ENCODE measurements at regions not wholly inside any gene's neighbourhood (a gene's known extent, or its start where the extent isn't known, plus 50 kb on each side); places are given as distances from the start of the nearest gene placed in this dataset.

GRCh38 chr4:108280072-108280471, 111.3 kb upstream of the LEF1 start:
- DNase-seq (ENCODE audit: low read depth) = no peak
- TF ChIP-seq, protein P1, sequence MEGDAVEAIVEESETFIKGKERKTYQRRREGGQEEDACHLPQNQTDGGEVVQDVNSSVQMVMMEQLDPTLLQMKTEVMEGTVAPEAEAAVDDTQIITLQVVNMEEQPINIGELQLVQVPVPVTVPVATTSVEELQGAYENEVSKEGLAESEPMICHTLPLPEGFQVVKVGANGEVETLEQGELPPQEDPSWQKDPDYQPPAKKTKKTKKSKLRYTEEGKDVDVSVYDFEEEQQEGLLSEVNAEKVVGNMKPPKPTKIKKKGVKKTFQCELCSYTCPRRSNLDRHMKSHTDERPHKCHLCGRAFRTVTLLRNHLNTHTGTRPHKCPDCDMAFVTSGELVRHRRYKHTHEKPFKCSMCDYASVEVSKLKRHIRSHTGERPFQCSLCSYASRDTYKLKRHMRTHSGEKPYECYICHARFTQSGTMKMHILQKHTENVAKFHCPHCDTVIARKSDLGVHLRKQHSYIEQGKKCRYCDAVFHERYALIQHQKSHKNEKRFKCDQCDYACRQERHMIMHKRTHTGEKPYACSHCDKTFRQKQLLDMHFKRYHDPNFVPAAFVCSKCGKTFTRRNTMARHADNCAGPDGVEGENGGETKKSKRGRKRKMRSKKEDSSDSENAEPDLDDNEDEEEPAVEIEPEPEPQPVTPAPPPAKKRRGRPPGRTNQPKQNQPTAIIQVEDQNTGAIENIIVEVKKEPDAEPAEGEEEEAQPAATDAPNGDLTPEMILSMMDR (IDR thresholded peaks at IDR 0.05; ENCODE audit: control insufficient read depth, insufficient read depth, low read depth, low read length, missing control alignments) = no peak
- H3K4me3 ChIP-seq (ENCODE audit: control insufficient read depth, low read depth, low read length) = no peak overlapping the region

DNA sequence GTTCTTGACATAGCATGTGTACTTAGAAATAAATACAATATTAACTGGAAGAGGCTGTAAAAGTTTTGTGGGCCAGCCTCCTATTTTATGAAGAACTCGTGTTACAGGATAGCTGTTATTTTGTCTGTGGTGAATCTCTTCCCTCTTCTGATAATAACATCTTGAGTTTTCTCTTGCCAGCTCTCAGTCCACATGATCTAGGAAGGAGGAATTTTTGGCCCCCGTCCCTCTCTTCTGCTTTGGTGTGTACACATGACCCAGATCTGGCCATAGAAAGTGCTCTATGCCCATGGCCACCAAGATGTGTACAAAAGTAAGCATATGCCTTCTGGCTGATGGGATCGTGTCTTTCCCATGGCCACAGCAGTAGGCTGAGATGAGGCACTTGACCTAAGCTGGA, 108.0 kb upstream of the LEF1 start:
- TF ChIP-seq, protein P1 (IDR thresholded peaks at IDR 0.05; ENCODE audit: control insufficient read depth, insufficient read depth, low read depth, low read length, missing control alignments) = no peak
- DNase-seq (ENCODE audit: low read depth) = no peak
- no peak overlapping the region for H3K4me3 ChIP-seq (ENCODE audit: control insufficient read depth, low read depth, low read length)

DNA sequence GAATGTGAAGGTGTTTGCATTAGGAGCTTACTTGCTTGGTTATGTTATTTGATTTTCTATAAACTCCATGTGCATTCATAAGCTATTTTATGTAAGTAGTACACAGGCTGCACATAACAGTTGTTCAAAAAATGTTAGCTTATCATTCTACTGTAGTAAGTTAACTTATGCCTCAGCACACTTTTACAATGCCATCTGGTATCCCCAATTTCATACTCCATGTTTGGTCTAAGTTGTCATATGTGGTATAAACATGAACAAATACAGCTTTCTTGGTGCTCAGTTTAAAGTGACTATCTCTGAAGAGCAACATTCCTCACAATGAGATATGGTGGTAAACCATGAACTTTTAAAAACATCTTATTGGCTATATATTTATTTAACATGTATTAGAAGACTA, 104.3 kb upstream of the LEF1 start:
- TF ChIP-seq, protein P1 (IDR thresholded peaks at IDR 0.05; ENCODE audit: control insufficient read depth, insufficient read depth, low read depth, low read length, missing control alignments) = no peak
- no peak for DNase-seq (ENCODE audit: low read depth)

GRCh38 chr4:108272561-108272960, 103.8 kb upstream of the LEF1 start:
- TF ChIP-seq, protein P1 (IDR thresholded peaks at IDR 0.05; ENCODE audit: control insufficient read depth, insufficient read depth, low read depth, low read length, missing control alignments) = no peak
- H3K4me3 ChIP-seq (ENCODE audit: control insufficient read depth, low read depth, low read length) = no peak overlapping the region
- DNase-seq (ENCODE audit: low read depth) = no peak

More for the DNA sequence above, 104.3 kb upstream of the LEF1 start:
- H3K4me3 ChIP-seq (ENCODE audit: control insufficient read depth, low read depth, low read length) = no peak overlapping the region

DNA sequence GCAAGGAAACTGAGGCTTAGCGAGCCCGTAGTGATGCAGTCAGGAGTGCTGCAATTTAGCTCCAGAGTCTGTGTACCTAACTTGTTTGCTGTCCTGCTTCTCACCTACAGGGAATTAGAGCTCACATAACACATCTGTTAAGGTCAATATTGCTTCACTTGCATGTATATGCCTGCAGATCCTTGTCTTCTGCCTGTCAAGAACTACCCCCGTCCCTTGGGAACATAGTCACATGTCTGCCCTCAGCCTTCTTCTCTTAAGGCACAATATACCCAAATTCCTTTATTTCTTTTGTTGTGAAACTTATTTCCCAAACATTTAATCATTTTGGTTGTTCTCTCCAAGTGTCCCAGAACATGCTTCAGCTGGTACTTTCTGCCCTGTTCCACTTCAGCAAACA, 103.3 kb upstream of the LEF1 start:
- H3K4me3 ChIP-seq (ENCODE audit: control insufficient read depth, low read depth, low read length) = no peak overlapping the region
- DNase-seq (ENCODE audit: low read depth) = no peak
- TF ChIP-seq, protein P1 (IDR thresholded peaks at IDR 0.05; ENCODE audit: control insufficient read depth, insufficient read depth, low read depth, low read length, missing control alignments) = no peak

DNA sequence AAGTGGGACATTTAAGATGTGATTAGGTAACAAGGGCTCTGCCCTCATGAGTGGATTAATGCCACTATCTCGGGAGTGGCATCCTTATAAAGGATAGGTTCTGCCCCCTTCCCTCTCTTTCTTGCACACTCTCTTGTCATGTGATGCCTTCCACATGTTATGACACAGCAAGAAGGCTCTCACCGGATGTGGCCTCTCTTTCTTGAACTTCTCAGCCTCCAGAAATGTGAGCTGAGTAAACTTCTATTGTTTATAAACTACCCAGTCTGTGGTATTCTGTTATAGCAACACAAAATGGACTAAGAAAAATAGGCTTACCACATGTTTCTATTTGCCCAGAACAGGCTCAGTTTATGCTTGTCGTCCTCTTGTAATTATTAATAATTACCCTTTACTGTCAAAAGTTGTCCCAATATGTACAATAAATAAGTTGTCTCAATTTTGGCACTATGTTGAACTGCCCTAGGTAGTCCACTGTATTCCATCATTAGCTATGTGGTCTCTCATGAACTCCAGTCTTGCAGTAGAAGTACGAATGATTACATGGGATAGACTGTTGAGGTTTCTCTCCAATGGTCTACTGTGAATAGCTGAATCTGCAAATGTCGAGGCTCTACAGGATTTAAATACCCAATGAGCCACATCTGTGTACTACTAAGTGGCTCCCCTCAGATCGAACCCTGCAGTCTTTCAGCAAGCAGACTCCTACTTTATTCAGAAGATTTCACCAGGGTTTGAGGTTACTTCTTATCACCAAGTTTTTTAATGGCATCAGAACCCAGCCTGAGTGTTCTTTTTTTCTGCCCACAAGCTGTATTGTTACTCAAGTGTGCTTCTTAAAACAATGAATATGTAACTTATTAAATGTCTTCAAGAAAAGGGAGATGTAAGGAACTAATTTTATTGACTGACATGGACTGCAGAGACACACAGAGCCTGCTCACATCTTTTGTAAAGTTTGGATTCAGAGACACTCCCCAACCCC, 102.0 kb upstream of the LEF1 start:
- no peak for DNase-seq (ENCODE audit: low read depth)
- H3K4me3 ChIP-seq (ENCODE audit: control insufficient read depth, low read depth, low read length) = no peak overlapping the region
- TF ChIP-seq, protein P1 (IDR thresholded peaks at IDR 0.05; ENCODE audit: control insufficient read depth, insufficient read depth, low read depth, low read length, missing control alignments) = no peak
